OCI-LY3 (cell line): ENCODE measurements at regions not wholly inside any gene's neighbourhood (a gene's known extent, or its start where the extent isn't known, plus 50 kb on each side); places are given as distances from the start of the nearest gene placed in this dataset.

Source experiments
- CTCF ChIP-seq: fragments of 200-600, 300-600 bp; sonication (generic); IDR thresholded peaks from 2 replicates; pipeline ENCODE4 v1.5.1; 2014; ENCODE audit warnings: antibody characterized with exemption, low read length, low read depth
- EZH2phosphoT487 ChIP-seq: fragments of 200-600 bp; shearing (Covaris generic); IDR thresholded peaks from 2 replicates; pipeline ENCODE4 v1.6.1; 2018; ENCODE audit warnings: antibody characterized with exemption, mixed run types, low read depth

GRCh38 chr14:54335569-54336155, 61.1 kb upstream of the CDKN3 start:
- TF ChIP-seq CTCF = no peak
- TF ChIP-seq EZH2phosphoT487 = no peak
